ELF-1 (cell line): ENCODE measurements at regions not wholly inside any gene's neighbourhood (a gene's known extent, or its start where the extent isn't known, plus 50 kb on each side); places are given as distances from the start of the nearest gene placed in this dataset.

Experiments used
- DNase-seq: peaks from one replicate; pipeline ENCODE4 v3.0.0-alpha.2; 2016; ENCODE audit warnings: low read depth, low spot score

GRCh38 chr1:110765640-110766335 lies 91.0 kb upstream of the KCNA3 start:
- peak; percentile 5 for DNase-seq

- DNase-seq: no peak
These were observed 88.4 kb upstream of the KCNA3 start for GRCh38 chr1:110763149-110763548.

GRCh38 chr1:110760321-110760720 lies 85.6 kb upstream of the KCNA3 start:
- no peak for DNase-seq

GRCh38 chr1:110756506-110756905 lies 81.8 kb upstream of the KCNA3 start:
- DNase-seq: no peak

- DNase-seq: no peak
These were observed 78.4 kb upstream of the KCNA3 start for GRCh38 chr1:110752941-110753725.

GRCh38 chr1:110750562-110750961 lies 75.8 kb upstream of the KCNA3 start:
- DNase-seq: no peak

GRCh38 chr1:110749960-110750359 lies 75.2 kb upstream of the KCNA3 start:
- DNase-seq: no peak

- DNase-seq: peak; percentile 43
These were observed 72.0 kb upstream of the KCNA3 start for GRCh38 chr1:110746644-110747259.

GRCh38 chr1:110743397-110743796 lies 68.7 kb upstream of the KCNA3 start:
- DNase-seq: no peak

- DNase-seq: no peak
These were observed 62.3 kb upstream of the KCNA3 start for GRCh38 chr1:110736900-110737605.

- DNase-seq: no peak
These were observed 59.5 kb upstream of the KCNA3 start for GRCh38 chr1:110734133-110734680.

- no peak for DNase-seq
These were observed 56.8 kb upstream of the KCNA3 start for GRCh38 chr1:110731529-110731928.

GRCh38 chr1:110728388-110729001 lies 53.8 kb upstream of the KCNA3 start:
- DNase-seq: no peak

- DNase-seq: no peak
These were observed 52.5 kb upstream of the KCNA3 start for GRCh38 chr1:110727246-110727645.

GRCh38 chr1:110726755-110727154 lies 52.0 kb upstream of the KCNA3 start:
- DNase-seq: no peak
